Ascending aorta (tissue), 2 donors: ENCODE measurements at regions not wholly inside any gene's neighbourhood (a gene's known extent, or its start where the extent isn't known, plus 50 kb on each side); places are given as distances from the start of the nearest gene placed in this dataset.

Experiments
- DNase-seq, 2 donors: peaks; one replicate each; pipeline ENCODE4 v3.0.0-alpha.2; 2019; ENCODE audit warnings: low spot score in 2 of 2
- H3K27ac ChIP-seq, 2 donors: fragments of 200-600 bp; sonication (generic); one replicate each; pipeline ENCODE4 v1.5.1; 2016 to 2017; ENCODE audit warnings: mild to moderate bottlenecking in 1 of 2
- H3K27me3 ChIP-seq: fragments of 200-600 bp; sonication (generic); one replicate; pipeline ENCODE4 v1.5.1; 2017
- H3K36me3 ChIP-seq, 2 donors: fragments of 200-600 bp; sonication (generic); one replicate each; pipeline ENCODE4 v1.5.1; 2016
- H3K4me1 ChIP-seq, 2 donors: fragments of 200-600 bp; sonication (generic); one replicate each; pipeline ENCODE4 v1.5.1; 2016 to 2017; ENCODE audit warnings: mild to moderate bottlenecking in 1 of 2
- H3K4me3 ChIP-seq, 2 donors: fragments of 200-600 bp; sonication (generic); one replicate each; pipeline ENCODE4 v1.5.1; 2016 to 2017; ENCODE audit warnings: mild to moderate bottlenecking in 1 of 2
- H3K9me3 ChIP-seq, 2 donors: fragments of 200-600 bp; sonication (generic); one replicate each; pipeline ENCODE4 v1.5.1; 2016
- intact Hi-C: fragments of 100-400 bp; cut with DNase I; formaldehyde crosslinking; loops from one replicate; pipeline ENCODE4 v1.15.1; 2023
- TF ChIP-seq, protein P1 (sequence below), 3 experiments: fragments of 200-600 bp in 2 of 3; fragments of 450-650 bp in 1 of 3; sonication (generic) in 2 of 3; IDR thresholded peaks; one replicate each; pipeline ENCODE4 v1.5.1; 2016 to 2019; ENCODE audit warnings: antibody characterized with exemption in 3 of 3, mild to moderate bottlenecking in 1 of 3, moderate library complexity in 1 of 3

DNA sequence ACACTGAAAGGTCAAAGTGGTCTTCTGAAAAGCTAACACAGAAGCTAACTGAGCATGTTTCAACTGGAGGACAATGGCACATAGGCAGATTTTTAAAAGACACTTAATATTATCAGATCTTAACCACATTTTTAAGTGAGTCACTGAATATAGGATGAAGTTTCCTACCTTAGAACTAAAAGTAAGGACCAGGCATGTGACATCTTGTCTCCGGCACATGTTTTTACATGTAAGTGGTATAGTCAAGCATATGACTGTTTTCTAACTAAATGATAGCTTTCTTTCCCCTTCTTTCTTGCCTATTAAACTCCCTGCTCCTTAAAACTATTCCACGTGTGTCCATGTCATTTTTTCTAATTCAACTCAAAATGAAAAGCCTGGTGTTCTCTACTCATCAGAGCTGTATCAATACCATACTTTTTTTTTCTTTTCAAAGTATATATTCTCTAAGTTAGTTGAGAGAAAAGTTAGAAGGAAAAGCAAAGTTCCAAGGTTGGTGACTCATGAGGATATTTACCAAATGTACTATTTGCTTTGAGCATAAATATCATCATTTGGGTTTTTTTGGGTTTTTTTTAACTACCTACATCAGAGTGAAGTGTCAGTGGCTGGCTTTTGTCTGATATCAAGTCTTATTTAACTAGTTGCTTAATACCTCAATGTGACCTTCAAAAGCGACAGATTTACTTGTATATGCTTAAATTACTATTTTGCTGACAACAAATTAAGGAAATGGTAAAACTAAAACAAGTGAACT is 127.5 kb downstream of the CRPPA start:
- Histone ChIP-seq H3K4me1 (no peaks in the 10 kb centered on the region), H3K27me3 (no peaks in the 10 kb centered on the region), H3K27ac (no peak overlapping the region), H3K4me3 (no peak overlapping the region), H3K36me3 (no peaks in the 10 kb centered on the region), H3K9me3 (peaks cover 0 to 6% of the 10 kb centered on the region in 2 donors)
- TF ChIP-seq, protein P1, sequence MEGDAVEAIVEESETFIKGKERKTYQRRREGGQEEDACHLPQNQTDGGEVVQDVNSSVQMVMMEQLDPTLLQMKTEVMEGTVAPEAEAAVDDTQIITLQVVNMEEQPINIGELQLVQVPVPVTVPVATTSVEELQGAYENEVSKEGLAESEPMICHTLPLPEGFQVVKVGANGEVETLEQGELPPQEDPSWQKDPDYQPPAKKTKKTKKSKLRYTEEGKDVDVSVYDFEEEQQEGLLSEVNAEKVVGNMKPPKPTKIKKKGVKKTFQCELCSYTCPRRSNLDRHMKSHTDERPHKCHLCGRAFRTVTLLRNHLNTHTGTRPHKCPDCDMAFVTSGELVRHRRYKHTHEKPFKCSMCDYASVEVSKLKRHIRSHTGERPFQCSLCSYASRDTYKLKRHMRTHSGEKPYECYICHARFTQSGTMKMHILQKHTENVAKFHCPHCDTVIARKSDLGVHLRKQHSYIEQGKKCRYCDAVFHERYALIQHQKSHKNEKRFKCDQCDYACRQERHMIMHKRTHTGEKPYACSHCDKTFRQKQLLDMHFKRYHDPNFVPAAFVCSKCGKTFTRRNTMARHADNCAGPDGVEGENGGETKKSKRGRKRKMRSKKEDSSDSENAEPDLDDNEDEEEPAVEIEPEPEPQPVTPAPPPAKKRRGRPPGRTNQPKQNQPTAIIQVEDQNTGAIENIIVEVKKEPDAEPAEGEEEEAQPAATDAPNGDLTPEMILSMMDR (IDR thresholded peaks at IDR 0.05): no peak
- no peak for DNase-seq
- intact Hi-C loops: no loop called here

DNA sequence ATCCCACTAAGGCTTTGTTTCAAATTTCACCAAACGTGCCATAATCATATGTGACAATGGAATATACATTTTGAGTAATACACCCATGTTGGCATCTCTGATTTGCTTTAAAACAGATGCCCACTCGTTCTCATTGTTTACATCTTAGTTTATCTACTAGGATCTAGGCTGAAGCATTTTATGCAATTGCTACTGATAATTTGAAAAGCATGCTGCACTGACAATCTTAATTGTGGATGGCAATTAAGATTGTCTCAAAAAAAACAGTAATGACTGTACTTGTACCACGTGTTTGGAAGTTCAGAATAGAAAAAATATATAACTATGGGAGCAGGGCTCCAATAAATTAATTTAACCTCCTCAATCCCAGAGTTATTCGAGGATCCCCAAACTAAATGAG is 136.8 kb downstream of the CRPPA start:
- Histone ChIP-seq H3K4me3 (no peak overlapping the region), H3K9me3 (no peaks in the 10 kb centered on the region), H3K36me3 (no peaks in the 10 kb centered on the region), H3K27ac (no peak overlapping the region), H3K27me3 (no peaks in the 10 kb centered on the region), H3K4me1 (no peaks in the 10 kb centered on the region)
- TF ChIP-seq, protein P1 (IDR thresholded peaks at IDR 0.05): no peak
- DNase-seq: no peak
- intact Hi-C loops: no loop called here

DNA sequence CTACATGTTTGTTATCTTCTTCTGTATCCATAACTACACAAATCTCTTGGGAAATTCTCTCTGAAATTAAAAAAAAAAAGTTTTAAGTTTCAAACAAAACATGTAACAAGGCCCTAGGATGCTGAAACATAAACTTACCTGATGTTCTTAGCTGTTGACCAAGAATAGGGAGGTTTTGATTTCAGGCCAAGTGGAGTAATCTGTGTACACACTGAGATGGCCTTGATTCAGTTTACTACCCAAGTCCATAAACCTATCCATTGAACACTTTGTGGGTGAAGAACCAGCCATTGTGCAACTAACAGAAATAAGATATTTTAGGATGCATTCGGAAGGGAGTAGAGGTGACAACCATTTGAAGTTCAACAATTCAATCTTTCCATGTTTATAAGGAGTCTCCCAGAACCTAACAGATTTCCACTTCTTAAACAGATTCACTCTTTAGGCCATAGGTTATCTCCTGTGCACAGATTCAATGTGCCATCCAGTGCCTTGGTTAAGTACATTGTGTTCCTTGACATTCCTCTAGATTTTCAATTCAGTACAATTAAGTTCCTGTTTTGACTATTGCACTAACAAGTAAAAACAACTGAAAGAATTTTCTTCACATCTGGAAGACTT is 143.1 kb downstream of the CRPPA start:
- no peak for DNase-seq
- intact Hi-C loops: no loop called here
- no peaks in the 10 kb centered on the region for H3K27me3 ChIP-seq
- H3K9me3 ChIP-seq: no peaks in the 10 kb centered on the region
- no peak overlapping the region for H3K4me3 ChIP-seq
- TF ChIP-seq, protein P1 (IDR thresholded peaks at IDR 0.05): no peak
- no peaks in the 10 kb centered on the region for H3K4me1 ChIP-seq
- H3K36me3 ChIP-seq: no peaks in the 10 kb centered on the region
- H3K27ac ChIP-seq: no peak overlapping the region

DNA sequence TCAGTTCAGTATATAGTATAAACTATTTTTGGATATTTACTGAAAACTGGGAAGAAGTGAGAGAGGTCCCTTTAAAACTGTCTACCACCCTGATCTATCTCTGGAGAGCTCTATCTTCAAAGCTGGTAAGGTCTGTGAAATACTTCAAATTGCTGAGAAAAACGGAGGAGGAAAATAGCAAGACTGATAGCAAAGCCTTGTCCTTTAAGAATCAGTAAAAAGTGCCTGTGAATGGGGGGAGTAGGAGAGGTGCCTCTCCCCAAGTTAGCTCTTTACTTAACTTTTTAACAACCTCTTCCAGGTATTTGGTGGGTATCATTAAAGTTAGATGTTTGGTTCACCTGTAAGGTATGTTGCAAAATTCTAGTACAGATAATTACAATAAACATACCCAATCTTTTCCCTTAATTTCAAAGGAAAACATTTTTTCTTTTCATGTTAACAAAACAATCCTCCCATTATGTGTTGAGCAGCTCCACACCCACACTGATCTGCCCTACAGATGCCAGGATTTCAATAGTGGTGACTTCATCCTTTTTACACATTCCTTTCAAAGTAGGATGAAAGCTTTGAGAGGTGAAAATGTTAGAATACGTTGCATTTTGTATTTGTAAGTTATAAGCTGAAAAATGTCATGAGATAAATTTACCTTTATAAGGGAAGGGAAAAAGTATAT is 149.2 kb downstream of the CRPPA start:
- Histone ChIP-seq H3K4me3 (no peak overlapping the region), H3K9me3 (no peaks in the 10 kb centered on the region), H3K27ac (no peak overlapping the region), H3K36me3 (no peaks in the 10 kb centered on the region), H3K27me3 (no peaks in the 10 kb centered on the region), H3K4me1 (no peaks in the 10 kb centered on the region)
- TF ChIP-seq, protein P1 (IDR thresholded peaks at IDR 0.05): no peak
- intact Hi-C loops: no loop called here
- DNase-seq: no peak

DNA sequence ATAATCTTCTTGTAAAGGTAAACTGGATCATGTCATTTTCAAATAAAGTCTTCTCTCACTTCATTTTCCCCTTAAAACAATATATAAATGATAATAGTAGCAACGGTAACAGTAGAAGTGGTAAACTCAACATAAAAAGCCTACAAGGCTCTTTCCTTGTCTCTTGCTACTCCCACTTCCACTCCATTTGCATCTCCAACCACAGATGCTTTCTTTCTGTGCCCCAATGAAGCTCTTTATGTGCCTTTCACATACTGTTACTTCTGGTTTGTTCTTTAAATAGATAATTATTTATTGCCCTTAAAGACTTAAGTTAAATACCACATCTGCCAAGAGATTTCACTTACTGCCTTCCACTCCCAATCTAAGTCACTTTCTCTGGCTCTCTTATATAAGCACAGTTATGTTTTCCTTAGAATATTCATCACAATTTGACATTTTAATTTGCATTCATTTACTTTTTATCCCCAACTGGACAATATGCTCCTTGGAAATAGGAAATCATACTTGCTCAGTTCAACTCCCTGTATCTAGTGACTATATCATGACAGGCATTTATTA is 149.9 kb downstream of the CRPPA start:
- intact Hi-C loops: no loop called here
- Histone ChIP-seq H3K4me3 (no peak overlapping the region), H3K36me3 (no peaks in the 10 kb centered on the region), H3K27ac (no peak overlapping the region), H3K9me3 (no peaks in the 10 kb centered on the region), H3K4me1 (no peaks in the 10 kb centered on the region), H3K27me3 (no peaks in the 10 kb centered on the region)
- no peak for DNase-seq
- TF ChIP-seq, protein P1 (IDR thresholded peaks at IDR 0.05): no peak
